ENCODE measurements at regions not wholly inside any gene's neighbourhood (a gene's known extent, or its start where the extent isn't known, plus 50 kb on each side); places are given as distances from the start of the nearest gene placed in this dataset.

- H3K27me3 ChIP-seq (ENCODE audit: control insufficient read depth, insufficient read depth, low read length) = no peaks in the 10 kb centered on the region
- FAIRE-seq (no peak), DNase-seq (ENCODE audit: low read depth) (no peak)
- no peaks in the 10 kb centered on the region for H3K36me3 ChIP-seq (ENCODE audit: control insufficient read depth, insufficient read depth, low read length)
- TF ChIP-seq, protein P1, sequence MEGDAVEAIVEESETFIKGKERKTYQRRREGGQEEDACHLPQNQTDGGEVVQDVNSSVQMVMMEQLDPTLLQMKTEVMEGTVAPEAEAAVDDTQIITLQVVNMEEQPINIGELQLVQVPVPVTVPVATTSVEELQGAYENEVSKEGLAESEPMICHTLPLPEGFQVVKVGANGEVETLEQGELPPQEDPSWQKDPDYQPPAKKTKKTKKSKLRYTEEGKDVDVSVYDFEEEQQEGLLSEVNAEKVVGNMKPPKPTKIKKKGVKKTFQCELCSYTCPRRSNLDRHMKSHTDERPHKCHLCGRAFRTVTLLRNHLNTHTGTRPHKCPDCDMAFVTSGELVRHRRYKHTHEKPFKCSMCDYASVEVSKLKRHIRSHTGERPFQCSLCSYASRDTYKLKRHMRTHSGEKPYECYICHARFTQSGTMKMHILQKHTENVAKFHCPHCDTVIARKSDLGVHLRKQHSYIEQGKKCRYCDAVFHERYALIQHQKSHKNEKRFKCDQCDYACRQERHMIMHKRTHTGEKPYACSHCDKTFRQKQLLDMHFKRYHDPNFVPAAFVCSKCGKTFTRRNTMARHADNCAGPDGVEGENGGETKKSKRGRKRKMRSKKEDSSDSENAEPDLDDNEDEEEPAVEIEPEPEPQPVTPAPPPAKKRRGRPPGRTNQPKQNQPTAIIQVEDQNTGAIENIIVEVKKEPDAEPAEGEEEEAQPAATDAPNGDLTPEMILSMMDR (IDR thresholded peaks at IDR 0.05; ENCODE audit: insufficient read depth, low read length, severe bottlenecking) = no peak
- no peak overlapping the region for H3K4me3 ChIP-seq (ENCODE audit: low read depth, low read length)
Measured at GRCh38 chr2:34402376-34402775, 803.3 kb upstream of the FAM98A start.

GRCh38 chr2:34401186-34401585 lies 802.1 kb upstream of the FAM98A start:
- FAIRE-seq (no peak), DNase-seq (ENCODE audit: low read depth) (peak; percentile 3)
- Histone ChIP-seq H3K27me3 (ENCODE audit: control insufficient read depth, insufficient read depth, low read length) (no peaks in the 10 kb centered on the region), H3K4me3 (ENCODE audit: low read depth, low read length) (no peak overlapping the region), H3K36me3 (ENCODE audit: control insufficient read depth, insufficient read depth, low read length) (no peaks in the 10 kb centered on the region)
- TF ChIP-seq, protein P1 (IDR thresholded peaks at IDR 0.05; ENCODE audit: insufficient read depth, low read length, severe bottlenecking) = no peak

GRCh38 chr2:34388446-34388845 lies 789.3 kb upstream of the FAM98A start:
- H3K36me3 ChIP-seq (ENCODE audit: control insufficient read depth, insufficient read depth, low read length) = no peaks in the 10 kb centered on the region
- H3K27me3 ChIP-seq (ENCODE audit: control insufficient read depth, insufficient read depth, low read length) = no peaks in the 10 kb centered on the region
- H3K4me3 ChIP-seq (ENCODE audit: low read depth, low read length) = no peak overlapping the region
- no peak for DNase-seq (ENCODE audit: low read depth)
- TF ChIP-seq, protein P1 (IDR thresholded peaks at IDR 0.05; ENCODE audit: insufficient read depth, low read length, severe bottlenecking) = no peak
- FAIRE-seq = no peak

- DNase-seq (ENCODE audit: low read depth) = no peak
- TF ChIP-seq, protein P1 (IDR thresholded peaks at IDR 0.05; ENCODE audit: insufficient read depth, low read length, severe bottlenecking) = no peak
- no peaks in the 10 kb centered on the region for H3K27me3 ChIP-seq (ENCODE audit: control insufficient read depth, insufficient read depth, low read length)
- no peak for FAIRE-seq
- H3K4me3 ChIP-seq (ENCODE audit: low read depth, low read length) = no peak overlapping the region
- no peaks in the 10 kb centered on the region for H3K36me3 ChIP-seq (ENCODE audit: control insufficient read depth, insufficient read depth, low read length)
Measured at GRCh38 chr2:34387536-34387935, 788.4 kb upstream of the FAM98A start.

DNA sequence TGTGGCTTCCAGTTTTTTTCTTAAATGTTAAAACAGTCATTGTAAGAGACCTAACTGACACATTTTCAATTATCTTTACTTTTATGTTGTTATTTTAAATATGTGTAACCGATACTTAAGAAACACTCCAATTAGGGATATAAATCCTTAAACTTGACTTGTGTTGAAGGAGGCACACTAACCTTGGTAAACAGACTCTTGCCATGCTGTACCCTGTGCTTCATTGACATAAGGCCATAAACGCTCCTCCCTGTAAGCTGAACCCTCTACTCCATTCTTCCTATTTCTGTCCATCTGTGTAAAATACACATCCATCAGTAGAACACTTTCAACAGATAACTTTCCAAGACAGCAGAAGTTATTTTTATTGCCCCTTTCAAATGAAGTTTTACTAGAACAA lies 780.5 kb upstream of the FAM98A start:
- DNase-seq (ENCODE audit: low read depth) = no peak
- FAIRE-seq = no peak
- Histone ChIP-seq H3K27me3 (ENCODE audit: control insufficient read depth, insufficient read depth, low read length) (no peaks in the 10 kb centered on the region), H3K4me3 (ENCODE audit: low read depth, low read length) (no peak overlapping the region), H3K36me3 (ENCODE audit: control insufficient read depth, insufficient read depth, low read length) (no peaks in the 10 kb centered on the region)
- TF ChIP-seq, protein P1 (IDR thresholded peaks at IDR 0.05; ENCODE audit: insufficient read depth, low read length, severe bottlenecking) = no peak

GRCh38 chr2:34373586-34374233 lies 774.6 kb upstream of the FAM98A start:
- FAIRE-seq (no peak), DNase-seq (ENCODE audit: low read depth) (no peak)
- Histone ChIP-seq H3K4me3 (ENCODE audit: low read depth, low read length) (no peak overlapping the region), H3K36me3 (ENCODE audit: control insufficient read depth, insufficient read depth, low read length) (no peaks in the 10 kb centered on the region), H3K27me3 (ENCODE audit: control insufficient read depth, insufficient read depth, low read length) (no peaks in the 10 kb centered on the region)
- TF ChIP-seq, protein P1 (IDR thresholded peaks at IDR 0.05; ENCODE audit: insufficient read depth, low read length, severe bottlenecking) = no peak
